ENCODE measurements at regions not wholly inside any gene's neighbourhood (a gene's known extent, or its start where the extent isn't known, plus 50 kb on each side); places are given as distances from the start of the nearest gene placed in this dataset.

- no peak for TF ChIP-seq CTCF (IDR thresholded peaks at IDR 0.05; ENCODE audit: poor library complexity)
- TF ChIP-seq EZH2 (IDR thresholded peaks at IDR 0.05; ENCODE audit: borderline replicate concordance) = no peak
- TF ChIP-seq EZH2phosphoT487 (IDR thresholded peaks at IDR 0.05; ENCODE audit: low read depth, severe bottlenecking, unreplicated experiment) = no peak
Observed at GRCh38 chr7:12138421-12138820, 72.7 kb upstream of the TMEM106B start.

Measured in hepatocyte (in vitro differentiated cells).